A549 (cell line): ENCODE measurements at regions not wholly inside any gene's neighbourhood (a gene's known extent, or its start where the extent isn't known, plus 50 kb on each side); places are given as distances from the start of the nearest gene placed in this dataset.

Experiments used
- ATAC-seq, 2 experiments: fragments of 200-7000 bp in 1 of 2; fragments of >200 bp in 1 of 2; cut with Nextera tagmentation in 1 of 2; cut with Tn5 transposase in 1 of 2; 3 replicates each; pipeline versions ENCODE4 v1.8.0 to v1.9.1; 2018 to 2020; ENCODE audit warnings: mild to moderate bottlenecking in 1 of 2, moderate library complexity in 1 of 2
- CTCF ChIA-PET: fragments of 300-600 bp; sonication (Branson Sonifier 250); formaldehyde crosslinking; extraction: SDS; loops from one replicate; lab custom pipeline; 2021; ENCODE audit warnings: antibody characterized with exemption, inconsistent platforms; lab: Yijun Ruan, JAX
- POLR2A ChIA-PET: fragments of 350-600 bp; formaldehyde crosslinking; extraction: SDS; loops from one replicate; lab custom pipeline; 2021; ENCODE audit warnings: antibody characterized with exemption, inconsistent platforms; lab: Yijun Ruan, JAX
- DNase-seq, 2 experiments: peaks; one replicate each; pipeline versions ENCODE4 v3.0.0 to v3.0.0-alpha.2; 2011 to 2016; ENCODE audit warnings: low read depth in 1 of 2, low spot score in 1 of 2
- FAIRE-seq: peaks from 2 replicates; lab custom pipeline; 2011; peaks lifted over from hg19 to GRCh38; lab: Jason Lieb, UNC
- H3K27ac ChIP-seq, 2 experiments: fragments of >200 bp; sonication (Bioruptor Twin); formaldehyde crosslinking; 3 replicates each; pipeline ENCODE4 v1.5.1; 2016 to 2017
- H3K4me1 ChIP-seq: fragments of >200 bp; sonication (Bioruptor Twin); formaldehyde crosslinking; 3 replicates; pipeline ENCODE4 v1.6.1; 2016
- H3K4me2 ChIP-seq: fragments of >200 bp; sonication (Bioruptor Twin); formaldehyde crosslinking; 3 replicates; pipeline ENCODE4 v1.6.1; 2016
- H3K4me3 ChIP-seq: fragments of >200 bp; sonication (Bioruptor Twin); formaldehyde crosslinking; 3 replicates; pipeline ENCODE4 v1.5.1; 2016
- H3K9me3 ChIP-seq: fragments of >200 bp; sonication (Bioruptor Twin); formaldehyde crosslinking; 3 replicates; pipeline ENCODE4 v1.6.1; 2016
- CBX2 ChIP-seq: fragments of 200-600 bp; sonication (generic); IDR thresholded peaks from 2 replicates; pipeline ENCODE4 v1.6.1; 2016; ENCODE audit warnings: low read depth, mild to moderate bottlenecking, borderline replicate concordance
- CEBPB ChIP-seq, 2 experiments: fragments of >200 bp in 1 of 2; sonication (Bioruptor Twin) in 1 of 2; formaldehyde crosslinking in 1 of 2; IDR thresholded peaks; 2 replicates each; pipeline ENCODE4 v1.6.1; 2012 to 2016
- CHD4 ChIP-seq: fragments of 200-600 bp; sonication (generic); IDR thresholded peaks from 2 replicates; pipeline ENCODE4 v1.6.1; 2016; ENCODE audit warnings: antibody characterized with exemption, mild to moderate bottlenecking, borderline replicate concordance
- EP300 ChIP-seq, 2 experiments: fragments of >200 bp; sonication (Bioruptor Twin); formaldehyde crosslinking; IDR thresholded peaks; 2 replicates in 1 of 2; 3 replicates in 1 of 2; pipeline ENCODE4 v1.6.1; 2016 to 2017
- ESRRA ChIP-seq: fragments of 150-350 bp; IDR thresholded peaks from 2 replicates; pipeline ENCODE4 v1.6.1; 2014; ENCODE audit warnings: mild to moderate bottlenecking, low read length, borderline replicate concordance
- FOSB ChIP-seq: fragments of 250-450 bp; sonication (Bioruptor Pico); IDR thresholded peaks from 2 replicates; pipeline ENCODE4 v1.5.0; 2020; ENCODE audit warnings: mild to moderate bottlenecking, moderate library complexity
- FOXS1 ChIP-seq: fragments of 250-450 bp; sonication (Bioruptor Pico); IDR thresholded peaks from 2 replicates; pipeline ENCODE4 v1.5.0; 2020; ENCODE audit warnings: mild to moderate bottlenecking, moderate library complexity
- HDAC2 ChIP-seq: fragments of 200-600 bp; sonication (generic); IDR thresholded peaks from 2 replicates; pipeline ENCODE4 v1.6.1; 2016
- HOXB13 ChIP-seq: fragments of 250-450 bp; sonication (Bioruptor Pico); IDR thresholded peaks from 2 replicates; pipeline ENCODE4 v1.5.0; 2020; ENCODE audit warnings: low read depth, mild to moderate bottlenecking, moderate library complexity
- MAFK ChIP-seq: fragments of 450-650 bp; IDR thresholded peaks from 2 replicates; pipeline ENCODE4 v1.6.1; 2014; ENCODE audit not compliant: partially characterized antibody
- NFE2L2 ChIP-seq: fragments of 150-350 bp; conservative IDR thresholded peaks from 2 replicates; pipeline ENCODE4 v1.6.1; 2014; ENCODE audit warnings: low read length
- POLR2A ChIP-seq: IDR thresholded peaks from 2 replicates; pipeline ENCODE4 v1.6.1; 2012; ENCODE audit warnings: mild to moderate bottlenecking, low read length
- RAD21 ChIP-seq, 2 experiments: fragments of >200 bp in 1 of 2; sonication (Bioruptor Twin) in 1 of 2; formaldehyde crosslinking in 1 of 2; IDR thresholded peaks in 1 of 2; conservative IDR thresholded peaks in 1 of 2; 2 replicates in 1 of 2; 3 replicates in 1 of 2; pipeline ENCODE4 v1.6.1; 2012 to 2018; ENCODE audit warnings: inconsistent platforms in 1 of 2
- RARB ChIP-seq: fragments of 250-450 bp; sonication (Bioruptor Pico); IDR thresholded peaks from 2 replicates; pipeline ENCODE4 v1.8.0; 2021; ENCODE audit warnings: mild to moderate bottlenecking, moderate library complexity
- SMC3 ChIP-seq: fragments of >200 bp; sonication (Bioruptor Twin); formaldehyde crosslinking; IDR thresholded peaks from 3 replicates; pipeline ENCODE4 v1.6.1; 2018; ENCODE audit warnings: inconsistent platforms
- WGBS: methylation state at CpG from one replicate; pipeline ENCODE4 v1.1.6; 2017; ENCODE audit errors: missing lambda C conversion rate; 5-methylcytosine and 5-hydroxymethylcytosine counted together
- TF ChIP-seq, protein P1 (sequence below): fragments of 250-450 bp; sonication (Bioruptor Pico); IDR thresholded peaks from 2 replicates; pipeline ENCODE4 v1.5.0; 2020; ENCODE audit warnings: low read depth, mild to moderate bottlenecking, moderate library complexity
- TF ChIP-seq, protein P2 (sequence below): fragments of 200-600 bp; sonication (generic); IDR thresholded peaks from 2 replicates; pipeline ENCODE4 v1.6.1; 2016; ENCODE audit warnings: antibody characterized with exemption, mild to moderate bottlenecking, moderate library complexity
- TF ChIP-seq, protein P3 (sequence below): fragments of 450-650 bp; IDR thresholded peaks from 2 replicates; pipeline ENCODE4 v1.6.1; 2014; ENCODE audit warnings: antibody characterized with exemption
- TF ChIP-seq, protein P4 (sequence below): fragments of >200 bp; sonication (Bioruptor Twin); formaldehyde crosslinking; IDR thresholded peaks from 3 replicates; pipeline ENCODE4 v1.5.1; 2016
- TF ChIP-seq, protein P5 (sequence below): IDR thresholded peaks from 2 replicates; pipeline ENCODE4 v1.6.1; 2012; ENCODE audit warnings: low read depth, borderline replicate concordance
- TF ChIP-seq, protein P6 (sequence below): IDR thresholded peaks from 2 replicates; pipeline ENCODE4 v1.6.1; 2012

DNA sequence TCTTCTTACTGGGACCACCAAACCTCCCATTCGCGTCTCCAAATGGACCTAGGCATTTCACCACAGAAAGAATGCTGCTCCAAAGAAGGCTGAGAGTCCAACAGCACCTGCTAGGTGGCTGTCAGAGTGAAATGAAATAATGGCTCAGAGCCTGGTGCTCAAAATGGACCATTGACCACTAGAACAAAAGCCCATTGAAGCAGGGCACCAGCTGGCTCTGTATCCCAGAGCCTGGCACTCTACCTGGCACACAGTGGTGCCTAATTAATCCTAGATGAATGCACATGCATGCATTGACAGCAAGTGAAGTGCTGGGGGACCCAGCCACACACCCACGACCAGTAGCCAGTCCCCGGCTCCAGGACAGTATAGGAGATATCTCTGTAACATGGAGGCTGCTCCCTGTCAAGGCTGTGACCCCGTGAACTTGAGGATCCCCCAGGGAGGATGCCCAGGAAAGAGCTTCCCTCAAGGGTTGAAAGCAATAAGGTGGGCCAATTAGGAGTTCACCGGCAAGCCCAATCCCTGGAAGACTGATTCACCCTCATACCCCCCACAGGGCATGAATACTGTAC lies 261.3 kb downstream of the TNS1 start:
- 65% methylated on average over 6 of the region's 6 CpGs for WGBS
- CTCF ChIA-PET, result no interaction called here
- TF ChIP-seq, protein P1, sequence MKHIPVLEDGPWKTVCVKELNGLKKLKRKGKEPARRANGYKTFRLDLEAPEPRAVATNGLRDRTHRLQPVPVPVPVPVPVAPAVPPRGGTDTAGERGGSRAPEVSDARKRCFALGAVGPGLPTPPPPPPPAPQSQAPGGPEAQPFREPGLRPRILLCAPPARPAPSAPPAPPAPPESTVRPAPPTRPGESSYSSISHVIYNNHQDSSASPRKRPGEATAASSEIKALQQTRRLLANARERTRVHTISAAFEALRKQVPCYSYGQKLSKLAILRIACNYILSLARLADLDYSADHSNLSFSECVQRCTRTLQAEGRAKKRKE (CRISPR knock-in tag), result no peak
- no peak for TF ChIP-seq RARB
- TF ChIP-seq EP300 (IDR thresholded peaks at IDR 0.05), result no peak
- TF ChIP-seq, protein P2, sequence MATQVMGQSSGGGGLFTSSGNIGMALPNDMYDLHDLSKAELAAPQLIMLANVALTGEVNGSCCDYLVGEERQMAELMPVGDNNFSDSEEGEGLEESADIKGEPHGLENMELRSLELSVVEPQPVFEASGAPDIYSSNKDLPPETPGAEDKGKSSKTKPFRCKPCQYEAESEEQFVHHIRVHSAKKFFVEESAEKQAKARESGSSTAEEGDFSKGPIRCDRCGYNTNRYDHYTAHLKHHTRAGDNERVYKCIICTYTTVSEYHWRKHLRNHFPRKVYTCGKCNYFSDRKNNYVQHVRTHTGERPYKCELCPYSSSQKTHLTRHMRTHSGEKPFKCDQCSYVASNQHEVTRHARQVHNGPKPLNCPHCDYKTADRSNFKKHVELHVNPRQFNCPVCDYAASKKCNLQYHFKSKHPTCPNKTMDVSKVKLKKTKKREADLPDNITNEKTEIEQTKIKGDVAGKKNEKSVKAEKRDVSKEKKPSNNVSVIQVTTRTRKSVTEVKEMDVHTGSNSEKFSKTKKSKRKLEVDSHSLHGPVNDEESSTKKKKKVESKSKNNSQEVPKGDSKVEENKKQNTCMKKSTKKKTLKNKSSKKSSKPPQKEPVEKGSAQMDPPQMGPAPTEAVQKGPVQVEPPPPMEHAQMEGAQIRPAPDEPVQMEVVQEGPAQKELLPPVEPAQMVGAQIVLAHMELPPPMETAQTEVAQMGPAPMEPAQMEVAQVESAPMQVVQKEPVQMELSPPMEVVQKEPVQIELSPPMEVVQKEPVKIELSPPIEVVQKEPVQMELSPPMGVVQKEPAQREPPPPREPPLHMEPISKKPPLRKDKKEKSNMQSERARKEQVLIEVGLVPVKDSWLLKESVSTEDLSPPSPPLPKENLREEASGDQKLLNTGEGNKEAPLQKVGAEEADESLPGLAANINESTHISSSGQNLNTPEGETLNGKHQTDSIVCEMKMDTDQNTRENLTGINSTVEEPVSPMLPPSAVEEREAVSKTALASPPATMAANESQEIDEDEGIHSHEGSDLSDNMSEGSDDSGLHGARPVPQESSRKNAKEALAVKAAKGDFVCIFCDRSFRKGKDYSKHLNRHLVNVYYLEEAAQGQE, result no peak
- TF ChIP-seq, all 56 proteins: peak for 0

DNA sequence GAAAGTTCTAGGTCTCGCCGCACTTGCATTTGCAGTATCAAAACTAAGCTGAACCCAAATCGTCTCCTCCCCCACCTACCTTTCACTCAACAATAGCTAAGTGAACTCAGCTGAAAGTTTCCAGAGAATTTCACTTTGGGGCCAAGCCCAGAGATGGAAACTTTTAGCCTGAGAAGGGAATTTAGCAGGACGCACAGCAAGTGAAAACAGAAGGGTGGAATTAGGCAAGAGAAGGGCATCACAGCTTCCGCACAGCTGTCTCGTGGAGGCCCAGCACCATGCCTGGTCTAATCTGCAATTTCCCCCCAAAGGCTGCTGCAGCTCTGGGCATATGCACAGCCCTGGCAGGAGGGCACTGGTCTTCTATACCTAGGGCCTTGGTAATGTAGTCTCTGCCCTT lies 262.0 kb downstream of the TNS1 start:
- no peak for FAIRE-seq
- DNase-seq, result no peak
- Histone ChIP-seq H3K9me3 (no peaks in the 10 kb centered on the region), H3K4me1 (no peaks in the 10 kb centered on the region), H3K4me3 (no peak overlapping the region), H3K4me2 (no peak overlapping the region), H3K27ac (no peak overlapping the region)
- POLR2A ChIA-PET, result no interaction called here
- CTCF ChIA-PET, result no interaction called here
- 67% methylated on average over 6 of the region's 6 CpGs for WGBS
- TF ChIP-seq, protein P3, sequence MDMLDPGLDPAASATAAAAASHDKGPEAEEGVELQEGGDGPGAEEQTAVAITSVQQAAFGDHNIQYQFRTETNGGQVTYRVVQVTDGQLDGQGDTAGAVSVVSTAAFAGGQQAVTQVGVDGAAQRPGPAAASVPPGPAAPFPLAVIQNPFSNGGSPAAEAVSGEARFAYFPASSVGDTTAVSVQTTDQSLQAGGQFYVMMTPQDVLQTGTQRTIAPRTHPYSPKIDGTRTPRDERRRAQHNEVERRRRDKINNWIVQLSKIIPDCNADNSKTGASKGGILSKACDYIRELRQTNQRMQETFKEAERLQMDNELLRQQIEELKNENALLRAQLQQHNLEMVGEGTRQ, result no peak
- ATAC-seq, result no peak

More for the DNA sequence above, 261.3 kb downstream of the TNS1 start:
- H3K4me2 ChIP-seq, result no peak overlapping the region
- no peak overlapping the region for H3K4me3 ChIP-seq
- ATAC-seq (no peak), DNase-seq (no peak), FAIRE-seq (no peak)
- H3K27ac ChIP-seq, result no peak overlapping the region
- no peaks in the 10 kb centered on the region for H3K9me3 ChIP-seq
- H3K4me1 ChIP-seq, result no peaks in the 10 kb centered on the region
- POLR2A ChIA-PET, result no interaction called here

DNA sequence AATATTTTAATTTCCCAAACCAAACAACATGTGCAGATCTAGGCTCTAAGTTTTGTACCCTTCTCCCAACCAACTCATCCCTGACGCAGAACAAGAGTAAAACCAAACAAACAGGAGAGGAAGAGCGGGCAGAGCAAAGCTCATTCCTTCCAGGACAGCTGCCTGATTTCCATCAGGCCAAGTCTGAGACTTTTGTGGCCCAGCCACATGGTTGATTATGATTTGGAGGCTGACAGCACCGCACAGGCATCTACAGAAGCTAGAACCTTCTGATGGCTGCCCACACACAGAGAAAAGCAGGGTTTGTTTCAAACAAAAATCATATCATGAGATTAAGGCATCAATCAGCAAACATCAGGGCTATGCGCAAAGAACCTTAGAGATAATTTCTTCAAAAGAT lies 262.6 kb downstream of the TNS1 start:
- no peak overlapping the region for H3K4me2 ChIP-seq
- no peak overlapping the region for H3K4me3 ChIP-seq
- CTCF ChIA-PET, result no interaction called here
- ATAC-seq (no peak), FAIRE-seq (no peak), DNase-seq (no peak)
- POLR2A ChIA-PET, result no interaction called here
- TF ChIP-seq RAD21 (conservative IDR thresholded peaks at IDR 0.05 in 1 of 2, IDR thresholded peaks at IDR 0.05 in 1 of 2), result no peak
- TF ChIP-seq, protein P4, sequence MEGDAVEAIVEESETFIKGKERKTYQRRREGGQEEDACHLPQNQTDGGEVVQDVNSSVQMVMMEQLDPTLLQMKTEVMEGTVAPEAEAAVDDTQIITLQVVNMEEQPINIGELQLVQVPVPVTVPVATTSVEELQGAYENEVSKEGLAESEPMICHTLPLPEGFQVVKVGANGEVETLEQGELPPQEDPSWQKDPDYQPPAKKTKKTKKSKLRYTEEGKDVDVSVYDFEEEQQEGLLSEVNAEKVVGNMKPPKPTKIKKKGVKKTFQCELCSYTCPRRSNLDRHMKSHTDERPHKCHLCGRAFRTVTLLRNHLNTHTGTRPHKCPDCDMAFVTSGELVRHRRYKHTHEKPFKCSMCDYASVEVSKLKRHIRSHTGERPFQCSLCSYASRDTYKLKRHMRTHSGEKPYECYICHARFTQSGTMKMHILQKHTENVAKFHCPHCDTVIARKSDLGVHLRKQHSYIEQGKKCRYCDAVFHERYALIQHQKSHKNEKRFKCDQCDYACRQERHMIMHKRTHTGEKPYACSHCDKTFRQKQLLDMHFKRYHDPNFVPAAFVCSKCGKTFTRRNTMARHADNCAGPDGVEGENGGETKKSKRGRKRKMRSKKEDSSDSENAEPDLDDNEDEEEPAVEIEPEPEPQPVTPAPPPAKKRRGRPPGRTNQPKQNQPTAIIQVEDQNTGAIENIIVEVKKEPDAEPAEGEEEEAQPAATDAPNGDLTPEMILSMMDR, result no peak
- TF ChIP-seq HOXB13 (CRISPR knock-in tag), result no peak
- TF ChIP-seq, protein P5, sequence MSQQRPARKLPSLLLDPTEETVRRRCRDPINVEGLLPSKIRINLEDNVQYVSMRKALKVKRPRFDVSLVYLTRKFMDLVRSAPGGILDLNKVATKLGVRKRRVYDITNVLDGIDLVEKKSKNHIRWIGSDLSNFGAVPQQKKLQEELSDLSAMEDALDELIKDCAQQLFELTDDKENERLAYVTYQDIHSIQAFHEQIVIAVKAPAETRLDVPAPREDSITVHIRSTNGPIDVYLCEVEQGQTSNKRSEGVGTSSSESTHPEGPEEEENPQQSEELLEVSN, result no peak
- no peak for TF ChIP-seq FOXS1 (CRISPR knock-in tag)
- TF ChIP-seq ESRRA, result no peak
- TF ChIP-seq, protein P6, sequence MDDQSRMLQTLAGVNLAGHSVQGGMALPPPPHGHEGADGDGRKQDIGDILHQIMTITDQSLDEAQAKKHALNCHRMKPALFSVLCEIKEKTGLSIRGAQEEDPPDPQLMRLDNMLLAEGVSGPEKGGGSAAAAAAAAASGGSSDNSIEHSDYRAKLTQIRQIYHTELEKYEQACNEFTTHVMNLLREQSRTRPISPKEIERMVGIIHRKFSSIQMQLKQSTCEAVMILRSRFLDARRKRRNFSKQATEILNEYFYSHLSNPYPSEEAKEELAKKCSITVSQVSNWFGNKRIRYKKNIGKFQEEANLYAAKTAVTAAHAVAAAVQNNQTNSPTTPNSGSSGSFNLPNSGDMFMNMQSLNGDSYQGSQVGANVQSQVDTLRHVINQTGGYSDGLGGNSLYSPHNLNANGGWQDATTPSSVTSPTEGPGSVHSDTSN, result no peak
- no peak for TF ChIP-seq MAFK
- no peak for TF ChIP-seq NFE2L2
- TF ChIP-seq CBX2, result no peak
- TF ChIP-seq EP300 (IDR thresholded peaks at IDR 0.05), result no peak
- no peak for TF ChIP-seq POLR2A
- no peak for TF ChIP-seq SMC3
- no peak for TF ChIP-seq CEBPB (IDR thresholded peaks at IDR 0.05)
- no peak for TF ChIP-seq HDAC2
- no peak for TF ChIP-seq CHD4
- TF ChIP-seq FOSB (CRISPR knock-in tag), result no peak
- 62% methylated on average over 4 of the region's 4 CpGs for WGBS
- H3K9me3 ChIP-seq, result no peaks in the 10 kb centered on the region
- no peaks in the 10 kb centered on the region for H3K4me1 ChIP-seq
- no peak overlapping the region for H3K27ac ChIP-seq
